ENCODE measurements at regions not wholly inside any gene's neighbourhood (a gene's known extent, or its start where the extent isn't known, plus 50 kb on each side); places are given as distances from the start of the nearest gene placed in this dataset.

- DNase-seq, result no peak
Measured at GRCh38 chr7:26520483-26520882, 228.8 kb downstream of the SNX10 start.

- no peak for DNase-seq
Measured at GRCh38 chr7:26522633-26523032, 231.0 kb downstream of the SNX10 start.

GRCh38 chr7:26525398-26526264 is 234.0 kb downstream of the SNX10 start:
- DNase-seq, result no peak

GRCh38 chr7:26526265-26526587 is 234.6 kb downstream of the SNX10 start:
- no peak for DNase-seq

GRCh38 chr7:26531926-26532325 is 240.3 kb downstream of the SNX10 start:
- no peak for DNase-seq

- DNase-seq, result no peak
Measured at GRCh38 chr7:26532471-26532870, 240.8 kb downstream of the SNX10 start.

- DNase-seq, result no peak
Measured at GRCh38 chr7:26533217-26533616, 241.6 kb downstream of the SNX10 start.

GRCh38 chr7:26534649-26535482 is 243.2 kb downstream of the SNX10 start:
- DNase-seq, result no peak

GRCh38 chr7:26535483-26536007 is 243.9 kb downstream of the SNX10 start:
- DNase-seq, result no peak

GRCh38 chr7:26538216-26538615 is 246.6 kb downstream of the SNX10 start:
- no peak for DNase-seq

- DNase-seq, result no peak
Measured at GRCh38 chr7:26538689-26539088, 247.0 kb downstream of the SNX10 start.

GRCh38 chr7:26543340-26543739 is 251.7 kb downstream of the SNX10 start:
- no peak for DNase-seq

GRCh38 chr7:26543951-26544350 is 252.3 kb downstream of the SNX10 start:
- DNase-seq, result no peak

- no peak for DNase-seq
Measured at GRCh38 chr7:26546508-26547053, 254.9 kb downstream of the SNX10 start.

GRCh38 chr7:26547156-26547555 is 255.5 kb downstream of the SNX10 start:
- DNase-seq, result no peak

GRCh38 chr7:26549281-26549944 is 257.8 kb downstream of the SNX10 start:
- DNase-seq, result no peak

GRCh38 chr7:26550492-26550891 is 258.8 kb downstream of the SNX10 start:
- no peak for DNase-seq

GRCh38 chr7:26551740-26552139 is 260.1 kb downstream of the SNX10 start:
- DNase-seq, result no peak

GRCh38 chr7:26553128-26553527 is 261.5 kb downstream of the SNX10 start:
- no peak for DNase-seq

GRCh38 chr7:26553582-26553981 is 261.9 kb downstream of the SNX10 start:
- DNase-seq, result no peak

GRCh38 chr7:26554952-26555351 is 263.3 kb downstream of the SNX10 start:
- DNase-seq, result no peak

- no peak for DNase-seq
Measured at GRCh38 chr7:26556061-26556881, 264.6 kb downstream of the SNX10 start.
